K562 (cell line): ENCODE measurements at regions not wholly inside any gene's neighbourhood (a gene's known extent, or its start where the extent isn't known, plus 50 kb on each side); places are given as distances from the start of the nearest gene placed in this dataset.

Source experiments
- DMBX1 ChIP-seq: fragments of 250-450 bp; sonication (Bioruptor Pico); IDR thresholded peaks from 2 replicates; pipeline ENCODE4 v1.8.0; 2022; ENCODE audit warnings: inconsistent platforms, mild to moderate bottlenecking, moderate library complexity, borderline replicate concordance
- E2F1 ChIP-seq: sonication (generic); formaldehyde crosslinking; IDR thresholded peaks from 2 replicates; pipeline ENCODE4 v1.8.1; 2023; ENCODE audit warnings: mild to moderate bottlenecking, missing genetic modification reagents, moderate library complexity
- FOXJ3 ChIP-seq: sonication (generic); formaldehyde crosslinking; IDR thresholded peaks from 2 replicates; pipeline ENCODE4 v1.4.0; 2020; ENCODE audit warnings: mild to moderate bottlenecking, missing genetic modification reagents
- HMG20A ChIP-seq: fragments of 450-650 bp; formaldehyde crosslinking; conservative IDR thresholded peaks from 2 replicates; pipeline ENCODE4 v1.4.0; 2020; ENCODE audit warnings: mild to moderate bottlenecking, mixed read lengths
- IRF2 ChIP-seq: sonication (generic); formaldehyde crosslinking; IDR thresholded peaks from 2 replicates; pipeline ENCODE4 v1.8.1; 2022; ENCODE audit warnings: mild to moderate bottlenecking, missing genetic modification reagents
- RBM17 ChIP-seq: fragments of 200-400 bp; formaldehyde crosslinking; IDR thresholded peaks from 2 replicates; pipeline ENCODE4 v1.6.1; 2017; ENCODE audit warnings: low read depth, mild to moderate bottlenecking, low read length, borderline replicate concordance
- TEAD4 ChIP-seq, 2 experiments: sonication (generic) in 1 of 2; formaldehyde crosslinking in 1 of 2; IDR thresholded peaks; 2 replicates each; pipeline versions ENCODE4 v1.6.1 to v1.8.0; 2012 to 2022; ENCODE audit warnings: borderline replicate concordance in 1 of 2, inconsistent platforms in 1 of 2, low read length in 1 of 2, mild to moderate bottlenecking in 1 of 2, missing genetic modification reagents in 1 of 2
- ZNF184 ChIP-seq: sonication (generic); formaldehyde crosslinking; IDR thresholded peaks from 2 replicates; pipeline ENCODE4 v1.5.0; 2020; ENCODE audit warnings: missing genetic modification reagents
- ZNF408 ChIP-seq: fragments of 250-450 bp; sonication (Bioruptor Pico); IDR thresholded peaks from 2 replicates; pipeline ENCODE4 v1.4.0; 2020; ENCODE audit warnings: low read depth, mild to moderate bottlenecking, moderate library complexity
- TF ChIP-seq, protein P1 (sequence below), 2 experiments: fragments of 450-650 bp; IDR thresholded peaks; 2 replicates each; pipeline ENCODE4 v1.6.1; 2016; ENCODE audit warnings: mild to moderate bottlenecking in 2 of 2, borderline replicate concordance in 1 of 2, low read depth in 1 of 2, moderate library complexity in 1 of 2

GRCh38 chr3:20905210-20905805 is 719.3 kb upstream of the SGO1 start (continued):
- TF ChIP-seq TEAD4 (IDR thresholded peaks at IDR 0.05; ENCODE audit: low read length): peak; percentile 81
- no peak for TF ChIP-seq TEAD4 (CRISPR knock-in tag; IDR thresholded peaks at IDR 0.05; ENCODE audit: borderline replicate concordance)
- no peak for TF ChIP-seq FOXJ3 (CRISPR knock-in tag)
- no peak for TF ChIP-seq RBM17
- TF ChIP-seq HMG20A (CRISPR knock-in tag): no peak
- TF ChIP-seq E2F1 (CRISPR knock-in tag): no peak
- TF ChIP-seq IRF2 (CRISPR knock-in tag): no peak
- no peak for TF ChIP-seq ZNF184
- TF ChIP-seq, protein P1, sequence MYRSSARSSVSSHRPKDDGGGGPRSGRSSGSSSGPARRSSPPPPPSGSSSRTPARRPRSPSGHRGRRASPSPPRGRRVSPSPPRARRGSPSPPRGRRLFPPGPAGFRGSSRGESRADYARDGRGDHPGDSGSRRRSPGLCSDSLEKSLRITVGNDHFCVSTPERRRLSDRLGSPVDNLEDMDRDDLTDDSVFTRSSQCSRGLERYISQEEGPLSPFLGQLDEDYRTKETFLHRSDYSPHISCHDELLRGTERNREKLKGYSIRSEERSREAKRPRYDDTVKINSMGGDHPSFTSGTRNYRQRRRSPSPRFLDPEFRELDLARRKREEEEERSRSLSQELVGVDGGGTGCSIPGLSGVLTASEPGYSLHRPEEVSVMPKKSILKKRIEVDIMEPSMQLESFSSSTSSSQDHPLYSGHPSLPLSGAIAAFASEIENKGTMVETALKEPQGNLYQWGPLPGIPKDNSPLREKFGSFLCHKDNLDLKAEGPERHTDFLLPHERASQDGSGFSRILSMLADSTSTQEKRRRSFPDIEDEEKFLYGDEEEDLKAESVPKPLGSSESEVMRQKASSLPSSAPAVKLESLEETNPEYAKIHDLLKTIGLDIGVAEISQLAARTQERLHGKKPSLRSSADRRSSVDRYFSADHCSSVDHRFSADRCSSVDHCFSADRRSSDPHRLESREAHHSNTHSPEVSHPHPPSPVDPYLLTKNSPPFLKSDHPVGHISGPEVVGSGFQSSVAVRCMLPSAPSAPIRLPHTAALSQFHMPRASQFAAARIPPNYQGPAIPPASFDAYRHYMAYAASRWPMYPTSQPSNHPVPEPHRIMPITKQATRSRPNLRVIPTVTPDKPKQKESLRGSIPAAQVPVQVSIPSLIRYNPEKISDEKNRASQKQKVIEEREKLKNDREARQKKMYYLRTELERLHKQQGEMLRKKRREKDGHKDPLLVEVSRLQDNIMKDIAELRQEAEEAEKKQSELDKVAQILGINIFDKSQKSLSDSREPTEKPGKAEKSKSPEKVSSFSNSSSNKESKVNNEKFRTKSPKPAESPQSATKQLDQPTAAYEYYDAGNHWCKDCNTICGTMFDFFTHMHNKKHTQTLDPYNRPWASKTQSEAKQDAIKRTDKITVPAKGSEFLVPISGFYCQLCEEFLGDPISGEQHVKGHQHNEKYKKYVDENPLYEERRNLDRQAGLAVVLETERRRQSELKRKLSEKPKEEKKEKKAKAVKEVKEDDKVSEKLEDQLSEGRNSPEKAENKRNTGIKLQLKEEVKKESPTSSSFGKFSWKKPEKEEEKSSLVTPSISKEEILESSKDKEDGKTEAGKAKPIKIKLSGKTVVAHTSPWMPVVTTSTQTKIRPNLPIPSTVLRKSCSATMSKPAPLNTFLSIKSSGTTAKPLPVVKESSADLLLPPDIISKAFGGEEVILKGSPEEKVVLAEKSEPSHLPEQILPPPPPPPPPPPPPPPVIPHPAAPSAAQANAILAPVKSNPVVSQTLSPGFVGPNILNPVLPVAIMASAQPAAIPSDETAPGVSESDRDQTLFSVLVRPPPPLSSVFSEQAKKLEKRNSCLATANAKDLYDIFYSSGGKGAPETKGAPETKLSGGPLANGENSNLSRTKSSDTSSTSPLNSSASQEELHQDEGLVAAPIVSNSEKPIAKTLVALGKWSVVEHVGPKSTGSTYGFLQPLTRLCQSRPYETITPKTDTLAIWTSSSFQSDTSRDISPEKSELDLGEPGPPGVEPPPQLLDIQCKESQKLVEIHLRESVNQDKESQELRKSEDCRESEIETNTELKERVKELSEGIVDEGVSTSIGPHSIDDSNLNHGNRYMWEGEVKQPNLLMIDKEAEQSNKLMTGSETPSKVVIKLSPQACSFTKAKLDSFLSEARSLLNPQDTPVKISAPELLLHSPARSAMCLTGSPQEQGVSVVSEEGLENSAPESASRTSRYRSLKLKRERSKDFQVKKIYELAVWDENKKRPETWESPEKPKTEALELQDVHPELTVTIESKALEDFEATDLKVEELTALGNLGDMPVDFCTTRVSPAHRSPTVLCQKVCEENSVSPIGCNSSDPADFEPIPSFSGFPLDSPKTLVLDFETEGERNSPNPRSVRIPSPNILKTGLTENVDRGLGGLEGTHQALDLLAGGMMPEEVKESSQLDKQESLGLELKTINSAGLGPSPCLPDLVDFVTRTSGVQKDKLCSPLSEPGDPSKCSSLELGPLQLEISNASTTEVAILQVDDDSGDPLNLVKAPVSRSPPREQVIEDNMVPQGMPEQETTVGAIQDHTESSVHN (IDR thresholded peaks at IDR 0.05; ENCODE audit: borderline replicate concordance in 1 of 2, low read depth in 1 of 2): no peak
- TF ChIP-seq ZNF408 (CRISPR knock-in tag): no peak
- no peak for TF ChIP-seq DMBX1 (CRISPR knock-in tag)
